Chondrocyte (in vitro differentiated cells): ENCODE measurements at regions not wholly inside any gene's neighbourhood (a gene's known extent, or its start where the extent isn't known, plus 50 kb on each side); places are given as distances from the start of the nearest gene placed in this dataset.
"Not testable (repeated sequence)": the region's sequence is repeated elsewhere in the genome, so short reads cannot be mapped to it uniquely, and the experiment has no call there.

Experiments
- DNase-seq: peaks from one replicate; pipeline ENCODE4 v3.0.0; 2021; ENCODE audit warnings: mixed read lengths, low spot score
- H3K27ac Mint-ChIP-seq: one replicate; pipeline ENCODE4 v1.8.0; 2021; ENCODE audit warnings: mild to moderate bottlenecking, moderate library complexity, mixed read lengths; ENCODE audit not compliant: unreplicated experiment
- H3K27me3 Mint-ChIP-seq: 2 replicates; pipeline ENCODE4 v1.8.0; 2021; ENCODE audit warnings: low read depth, mixed read lengths
- H3K36me3 Mint-ChIP-seq: 2 replicates; pipeline ENCODE4 v1.8.0; 2021; ENCODE audit warnings: low read depth, mixed read lengths
- H3K4me1 Mint-ChIP-seq: 2 replicates; pipeline ENCODE4 v1.8.0; 2021; ENCODE audit warnings: low read depth, mild to moderate bottlenecking, mixed read lengths
- H3K4me3 Mint-ChIP-seq: one replicate; pipeline ENCODE4 v1.8.0; 2021; ENCODE audit warnings: mild to moderate bottlenecking, moderate library complexity, mixed read lengths; ENCODE audit not compliant: unreplicated experiment
- H3K9me3 Mint-ChIP-seq: 2 replicates; pipeline ENCODE4 v1.8.0; 2021; ENCODE audit warnings: low read depth, mixed read lengths
- TF ChIP-seq, protein P1 (sequence below): fragments of 200-600 bp; sonication (generic); IDR thresholded peaks from 2 replicates; pipeline ENCODE4 v1.5.0; 2021; ENCODE audit warnings: antibody characterized with exemption, mild to moderate bottlenecking, moderate library complexity

DNA sequence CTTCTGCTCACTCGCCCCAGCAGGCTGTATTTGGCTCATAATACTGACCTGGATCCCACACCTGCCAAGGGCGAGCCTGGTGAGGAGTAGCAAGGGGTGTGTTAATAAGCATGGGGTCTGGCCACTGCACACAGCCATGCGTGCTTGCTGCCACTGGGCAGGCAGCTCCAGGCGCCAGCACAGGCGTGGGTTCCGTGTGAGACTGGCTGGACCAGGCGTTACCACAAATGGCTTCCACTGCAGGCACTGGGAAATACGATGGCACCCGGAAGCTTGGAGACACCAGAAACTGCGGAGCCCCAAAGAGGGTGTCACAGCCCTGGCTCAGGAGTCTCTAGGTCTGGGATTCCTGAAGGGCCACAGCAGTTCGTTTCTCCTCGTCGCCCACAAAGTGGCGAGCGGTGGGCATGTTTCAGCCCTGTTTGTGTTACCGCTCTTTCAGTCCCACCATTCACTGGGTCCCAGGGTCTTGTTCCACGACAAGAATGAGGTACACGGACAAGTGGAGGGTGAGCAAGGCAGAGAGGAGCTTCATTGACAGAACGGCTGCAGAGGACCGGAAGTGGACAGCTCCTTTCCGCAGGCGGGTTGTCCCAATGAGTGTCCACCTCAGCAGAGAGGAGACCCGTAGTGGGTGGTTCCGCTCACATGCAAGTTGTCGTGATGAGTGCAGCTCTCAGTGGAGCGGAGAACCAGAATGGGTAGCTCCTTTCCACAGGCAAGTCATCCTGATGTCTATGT, 428.9 kb downstream of the EPHA5 start:
- Mint-ChIP-seq H3K9me3 (no peaks in the 10 kb centered on the region), H3K27me3 (peaks cover 7% of the 10 kb centered on the region), H3K27ac (no peak overlapping the region), H3K36me3 (no peaks in the 10 kb centered on the region), H3K4me1 (no peaks in the 10 kb centered on the region), H3K4me3 (no peak overlapping the region)
- TF ChIP-seq, protein P1, sequence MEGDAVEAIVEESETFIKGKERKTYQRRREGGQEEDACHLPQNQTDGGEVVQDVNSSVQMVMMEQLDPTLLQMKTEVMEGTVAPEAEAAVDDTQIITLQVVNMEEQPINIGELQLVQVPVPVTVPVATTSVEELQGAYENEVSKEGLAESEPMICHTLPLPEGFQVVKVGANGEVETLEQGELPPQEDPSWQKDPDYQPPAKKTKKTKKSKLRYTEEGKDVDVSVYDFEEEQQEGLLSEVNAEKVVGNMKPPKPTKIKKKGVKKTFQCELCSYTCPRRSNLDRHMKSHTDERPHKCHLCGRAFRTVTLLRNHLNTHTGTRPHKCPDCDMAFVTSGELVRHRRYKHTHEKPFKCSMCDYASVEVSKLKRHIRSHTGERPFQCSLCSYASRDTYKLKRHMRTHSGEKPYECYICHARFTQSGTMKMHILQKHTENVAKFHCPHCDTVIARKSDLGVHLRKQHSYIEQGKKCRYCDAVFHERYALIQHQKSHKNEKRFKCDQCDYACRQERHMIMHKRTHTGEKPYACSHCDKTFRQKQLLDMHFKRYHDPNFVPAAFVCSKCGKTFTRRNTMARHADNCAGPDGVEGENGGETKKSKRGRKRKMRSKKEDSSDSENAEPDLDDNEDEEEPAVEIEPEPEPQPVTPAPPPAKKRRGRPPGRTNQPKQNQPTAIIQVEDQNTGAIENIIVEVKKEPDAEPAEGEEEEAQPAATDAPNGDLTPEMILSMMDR: no peak
- DNase-seq: peak; percentile 68

GRCh38 chr4:65234061-65234460, 436.2 kb downstream of the EPHA5 start:
- no peaks in the 10 kb centered on the region for H3K36me3 Mint-ChIP-seq
- peaks cover 6% of the 10 kb centered on the region for H3K27me3 Mint-ChIP-seq
- H3K27ac Mint-ChIP-seq: no peak overlapping the region
- no peak overlapping the region for H3K4me3 Mint-ChIP-seq
- H3K9me3 Mint-ChIP-seq: no peaks in the 10 kb centered on the region
- no peak for DNase-seq
- no peaks in the 10 kb centered on the region for H3K4me1 Mint-ChIP-seq
- TF ChIP-seq, protein P1: no peak

DNA sequence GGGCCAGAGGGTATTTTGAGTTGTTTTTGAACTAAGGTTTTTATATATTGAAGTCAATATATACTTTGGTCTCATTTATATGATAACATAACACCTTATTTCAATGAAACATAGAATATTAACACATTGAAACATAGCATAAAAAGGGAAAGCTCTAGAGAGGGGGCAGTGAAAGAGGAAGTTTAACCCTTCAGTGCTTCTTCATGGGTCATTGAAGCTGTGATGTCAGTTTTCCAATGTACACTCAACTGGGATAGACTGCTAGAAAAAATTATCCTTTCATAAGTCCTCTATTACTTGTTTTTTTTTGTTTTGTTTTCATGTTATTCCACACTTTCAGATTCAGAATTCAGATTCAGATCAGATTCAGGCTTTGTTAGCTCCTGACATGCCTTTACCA, 442.7 kb downstream of the EPHA5 start:
- no peak for DNase-seq
- Mint-ChIP-seq H3K9me3 (no peaks in the 10 kb centered on the region), H3K27ac (no peak overlapping the region), H3K27me3 (peaks cover 18% of the 10 kb centered on the region), H3K4me3 (no peak overlapping the region), H3K4me1 (no peaks in the 10 kb centered on the region), H3K36me3 (no peaks in the 10 kb centered on the region)
- TF ChIP-seq, protein P1: no peak

DNA sequence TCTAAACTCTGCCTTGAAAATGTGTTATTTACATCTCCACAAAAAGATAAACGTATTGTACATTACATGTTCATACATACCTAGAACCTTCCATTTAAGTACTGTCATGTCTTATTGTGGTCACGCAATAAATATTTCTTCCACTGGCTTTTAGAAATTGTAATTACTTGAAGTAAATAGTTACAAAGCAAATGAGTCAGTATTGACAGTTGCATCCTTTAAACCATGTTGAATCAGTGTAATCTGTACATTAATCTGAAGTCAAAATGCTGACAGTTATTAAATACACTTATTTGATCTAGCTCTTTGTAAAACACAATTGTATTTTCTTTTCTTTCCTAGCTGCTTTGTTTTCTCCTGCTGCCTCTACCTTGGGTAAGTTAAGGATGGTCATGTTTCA, 446.7 kb downstream of the EPHA5 start:
- no peaks in the 10 kb centered on the region for H3K4me1 Mint-ChIP-seq
- TF ChIP-seq, protein P1: no peak
- DNase-seq: no peak
- H3K27me3 Mint-ChIP-seq: peaks cover 16% of the 10 kb centered on the region
- no peak overlapping the region for H3K4me3 Mint-ChIP-seq
- no peaks in the 10 kb centered on the region for H3K9me3 Mint-ChIP-seq
- H3K36me3 Mint-ChIP-seq: no peaks in the 10 kb centered on the region
- no peak overlapping the region for H3K27ac Mint-ChIP-seq

DNA sequence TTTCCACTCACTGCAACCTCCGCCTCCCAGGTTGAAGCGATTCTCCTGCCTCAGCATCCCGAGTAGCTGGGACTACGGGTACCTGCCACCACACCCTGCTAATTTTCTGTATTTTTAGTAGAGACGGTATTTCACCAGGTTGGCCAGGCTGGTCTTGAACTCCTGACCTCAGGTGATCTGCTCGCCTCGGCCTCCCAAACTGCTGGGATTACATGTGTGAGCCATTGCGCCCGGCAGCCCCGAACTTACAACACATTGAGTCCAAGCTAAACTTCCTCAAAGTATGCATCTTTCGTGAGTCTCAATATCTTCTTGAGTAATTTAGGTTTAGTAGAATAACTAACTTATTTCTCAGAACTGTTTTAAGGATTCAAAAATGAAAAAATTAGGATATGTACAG, 447.2 kb downstream of the EPHA5 start:
- H3K36me3 Mint-ChIP-seq, DNase-seq, H3K4me3 Mint-ChIP-seq, H3K9me3 Mint-ChIP-seq, H3K27ac Mint-ChIP-seq, H3K4me1 Mint-ChIP-seq: not testable (repeated sequence)
- H3K27me3 Mint-ChIP-seq: peaks cover 11% of the 10 kb centered on the region

GRCh38 chr4:65217179-65217578, 453.1 kb downstream of the EPHA5 start:
- H3K4me1 Mint-ChIP-seq: no peaks in the 10 kb centered on the region
- DNase-seq: no peak
- no peak overlapping the region for H3K27ac Mint-ChIP-seq
- H3K4me3 Mint-ChIP-seq: no peak overlapping the region
- no peaks in the 10 kb centered on the region for H3K36me3 Mint-ChIP-seq
- peaks cover 7% of the 10 kb centered on the region for H3K27me3 Mint-ChIP-seq
- H3K9me3 Mint-ChIP-seq: no peaks in the 10 kb centered on the region
- TF ChIP-seq, protein P1: no peak
